HEK293 (cell line): ENCODE measurements at regions not wholly inside any gene's neighbourhood (a gene's known extent, or its start where the extent isn't known, plus 50 kb on each side); places are given as distances from the start of the nearest gene placed in this dataset.

Source experiments
- CTCF ChIA-PET: fragments of 350-600 bp; formaldehyde crosslinking; extraction: SDS; loops from one replicate; lab custom pipeline; 2021; ENCODE audit warnings: antibody characterized with exemption; lab: Yijun Ruan, JAX
- POLR2A ChIA-PET: fragments of 300-600 bp; formaldehyde crosslinking; extraction: SDS; loops from one replicate; lab custom pipeline; 2020; ENCODE audit warnings: antibody characterized with exemption, inconsistent platforms; lab: Yijun Ruan, JAX
- H3K27ac ChIP-seq: fragments of 200-500 bp; sonication (Bioruptor generic); 2 replicates; pipeline ENCODE4 v1.5.1; 2014; ENCODE audit warnings: low read depth, low read length, control low read depth, inconsistent platforms; ENCODE audit errors: extremely low read depth
- H3K36me3 ChIP-seq, 2 experiments: fragments of 200-500 bp in 1 of 2; sonication (Bioruptor generic) in 1 of 2; 1 replicate in 1 of 2; 2 replicates in 1 of 2; pipeline ENCODE4 v1.5.1; 2014 to 2017; ENCODE audit warnings: inconsistent platforms in 2 of 2, low read length in 2 of 2; ENCODE audit not compliant: control insufficient read depth in 2 of 2, insufficient read depth in 1 of 2
- H3K4me1 ChIP-seq: fragments of 200-500 bp; sonication (Bioruptor generic); 2 replicates; pipeline ENCODE4 v1.5.1; 2014; ENCODE audit warnings: mild to moderate bottlenecking, low read length, inconsistent platforms; ENCODE audit not compliant: control insufficient read depth, insufficient read depth
- H3K4me3 ChIP-seq: 2 replicates; pipeline ENCODE4 v1.5.1; 2011; ENCODE audit warnings: low read depth, mild to moderate bottlenecking, control low read depth, low read length, moderate library complexity
- H3K9me3 ChIP-seq: fragments of 200-500 bp; sonication (Bioruptor generic); 2 replicates; pipeline ENCODE4 v1.5.1; 2014; ENCODE audit warnings: low read depth, low read length, inconsistent platforms; ENCODE audit not compliant: control insufficient read depth, insufficient read depth
- BCL11A ChIP-seq: fragments of 450-650 bp; formaldehyde crosslinking; IDR thresholded peaks from 2 replicates; pipeline ENCODE4 v1.5.1; 2016; ENCODE audit warnings: low read depth, missing biosample characterization, missing genetic modification characterization
- GLI2 ChIP-seq: fragments of 450-650 bp; formaldehyde crosslinking; IDR thresholded peaks from 2 replicates; pipeline ENCODE4; 2017; ENCODE audit warnings: missing biosample characterization, missing genetic modification characterization, low read depth, borderline replicate concordance
- KLF10 ChIP-seq: fragments of 450-650 bp; IDR thresholded peaks from 2 replicates; pipeline ENCODE4 v1.5.1; 2018; ENCODE audit warnings: missing biosample characterization, mild to moderate bottlenecking, missing genetic modification characterization
- REPIN1 ChIP-seq: fragments of 450-650 bp; formaldehyde crosslinking; IDR thresholded peaks from 2 replicates; pipeline ENCODE4 v1.5.1; 2017; ENCODE audit warnings: missing biosample characterization, missing genetic modification characterization, low read depth
- WT1 ChIP-seq: fragments of 450-650 bp; formaldehyde crosslinking; IDR thresholded peaks from 2 replicates; pipeline ENCODE4 v1.5.1; 2016; ENCODE audit warnings: missing biosample characterization, missing genetic modification characterization
- ZNF10 ChIP-seq: fragments of 450-650 bp; formaldehyde crosslinking; IDR thresholded peaks from 2 replicates; pipeline ENCODE4 v1.5.1; 2017; ENCODE audit warnings: missing biosample characterization, missing genetic modification characterization
- ZNF274 ChIP-seq, 2 experiments: fragments of 200-500 bp in 1 of 2; fragments of 450-650 bp in 1 of 2; sonication (Bioruptor generic) in 1 of 2; formaldehyde crosslinking in 1 of 2; IDR thresholded peaks; 2 replicates each; pipeline versions ENCODE4 v1.5.1 to v1.6.1; 2014 to 2016; ENCODE audit warnings: borderline replicate concordance in 1 of 2, inconsistent platforms in 1 of 2, low read length in 1 of 2, missing biosample characterization in 1 of 2, missing genetic modification characterization in 1 of 2
- ZNF341 ChIP-seq: fragments of 450-650 bp; formaldehyde crosslinking; IDR thresholded peaks from 2 replicates; pipeline ENCODE4; 2016; ENCODE audit warnings: low read depth, missing biosample characterization, missing genetic modification characterization
- ZNF426 ChIP-seq: fragments of 450-650 bp; formaldehyde crosslinking; IDR thresholded peaks from 2 replicates; pipeline ENCODE4 v1.5.1; 2017; ENCODE audit warnings: missing biosample characterization, missing genetic modification characterization, mild to moderate bottlenecking, inconsistent platforms, moderate library complexity
- ZNF548 ChIP-seq: fragments of 450-650 bp; formaldehyde crosslinking; IDR thresholded peaks from 2 replicates; pipeline ENCODE4 v1.5.1; 2016; ENCODE audit warnings: missing biosample characterization, missing genetic modification characterization
- ZNF610 ChIP-seq: fragments of 450-650 bp; formaldehyde crosslinking; IDR thresholded peaks from 2 replicates; pipeline ENCODE4 v1.5.1; 2016; ENCODE audit warnings: missing biosample characterization, missing genetic modification characterization, borderline replicate concordance
- ZNF658 ChIP-seq: fragments of 450-650 bp; formaldehyde crosslinking; IDR thresholded peaks from 2 replicates; pipeline ENCODE4; 2016; ENCODE audit warnings: missing biosample characterization, missing genetic modification characterization
- ZNF776 ChIP-seq: fragments of 450-650 bp; formaldehyde crosslinking; IDR thresholded peaks from 2 replicates; pipeline ENCODE4 v1.5.0; 2017; ENCODE audit warnings: missing biosample characterization, missing genetic modification characterization, borderline replicate concordance
- ZSCAN16 ChIP-seq: fragments of 450-650 bp; formaldehyde crosslinking; IDR thresholded peaks from 2 replicates; pipeline ENCODE4 v1.5.1; 2016; ENCODE audit warnings: missing biosample characterization, missing genetic modification characterization
- TF ChIP-seq, protein P1 (sequence below): fragments of 450-650 bp; IDR thresholded peaks from 2 replicates; pipeline ENCODE4 v1.5.1; 2018; ENCODE audit warnings: missing biosample characterization, mild to moderate bottlenecking, missing genetic modification characterization
- TF ChIP-seq, protein P2 (sequence below): fragments of 450-650 bp; formaldehyde crosslinking; IDR thresholded peaks from 2 replicates; pipeline ENCODE4 v1.5.1; 2016; ENCODE audit warnings: missing biosample characterization, missing genetic modification characterization
- TF ChIP-seq, protein P3 (sequence below): fragments of 450-650 bp; formaldehyde crosslinking; IDR thresholded peaks from 2 replicates; pipeline ENCODE4 v1.5.1; 2017; ENCODE audit warnings: missing biosample characterization, missing genetic modification characterization
- TF ChIP-seq, protein P4 (sequence below): fragments of 450-650 bp; formaldehyde crosslinking; IDR thresholded peaks from 2 replicates; pipeline ENCODE4 v1.5.1; 2016; ENCODE audit warnings: missing biosample characterization, missing genetic modification characterization
- TF ChIP-seq, protein P5 (sequence below): fragments of 450-650 bp; formaldehyde crosslinking; IDR thresholded peaks from 2 replicates; pipeline ENCODE4 v1.5.1; 2017; ENCODE audit warnings: missing biosample characterization, missing genetic modification characterization
- TF ChIP-seq, protein P6 (sequence below): fragments of 450-650 bp; formaldehyde crosslinking; IDR thresholded peaks from 2 replicates; pipeline ENCODE4 v1.5.1; 2016; ENCODE audit warnings: missing biosample characterization, missing genetic modification characterization
- TF ChIP-seq, protein P7 (sequence below): fragments of 450-650 bp; formaldehyde crosslinking; IDR thresholded peaks from 2 replicates; pipeline ENCODE4 v1.5.1; 2016; ENCODE audit warnings: missing biosample characterization, missing genetic modification characterization

DNA sequence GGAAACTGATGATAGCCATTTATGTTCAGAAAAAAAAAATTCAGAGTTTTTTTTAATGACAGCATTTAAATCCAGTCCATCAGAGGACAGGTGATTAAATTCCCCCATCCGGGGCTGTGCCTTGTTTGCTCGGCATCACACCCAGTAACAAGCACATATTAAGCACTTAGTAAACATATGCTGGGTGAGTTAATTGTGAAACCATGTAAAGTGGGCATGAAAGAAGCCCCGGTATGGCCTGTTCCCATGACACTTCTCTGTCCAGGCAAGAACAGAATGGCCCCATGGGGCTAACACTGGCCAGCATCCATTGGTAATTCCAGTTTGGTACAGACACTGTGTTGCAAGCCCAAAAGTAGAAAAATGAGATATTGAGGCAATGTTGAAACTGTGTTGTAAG, 220.8 kb upstream of the RNF32 start (continued):
- TF ChIP-seq, protein P1, sequence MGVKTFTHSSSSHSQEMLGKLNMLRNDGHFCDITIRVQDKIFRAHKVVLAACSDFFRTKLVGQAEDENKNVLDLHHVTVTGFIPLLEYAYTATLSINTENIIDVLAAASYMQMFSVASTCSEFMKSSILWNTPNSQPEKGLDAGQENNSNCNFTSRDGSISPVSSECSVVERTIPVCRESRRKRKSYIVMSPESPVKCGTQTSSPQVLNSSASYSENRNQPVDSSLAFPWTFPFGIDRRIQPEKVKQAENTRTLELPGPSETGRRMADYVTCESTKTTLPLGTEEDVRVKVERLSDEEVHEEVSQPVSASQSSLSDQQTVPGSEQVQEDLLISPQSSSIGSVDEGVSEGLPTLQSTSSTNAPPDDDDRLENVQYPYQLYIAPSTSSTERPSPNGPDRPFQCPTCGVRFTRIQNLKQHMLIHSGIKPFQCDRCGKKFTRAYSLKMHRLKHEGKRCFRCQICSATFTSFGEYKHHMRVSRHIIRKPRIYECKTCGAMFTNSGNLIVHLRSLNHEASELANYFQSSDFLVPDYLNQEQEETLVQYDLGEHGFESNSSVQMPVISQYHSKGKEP (tag by site-specific recombination), result no peak
- no peak for TF ChIP-seq BCL11A (tag by site-specific recombination)
- TF ChIP-seq, protein P2, sequence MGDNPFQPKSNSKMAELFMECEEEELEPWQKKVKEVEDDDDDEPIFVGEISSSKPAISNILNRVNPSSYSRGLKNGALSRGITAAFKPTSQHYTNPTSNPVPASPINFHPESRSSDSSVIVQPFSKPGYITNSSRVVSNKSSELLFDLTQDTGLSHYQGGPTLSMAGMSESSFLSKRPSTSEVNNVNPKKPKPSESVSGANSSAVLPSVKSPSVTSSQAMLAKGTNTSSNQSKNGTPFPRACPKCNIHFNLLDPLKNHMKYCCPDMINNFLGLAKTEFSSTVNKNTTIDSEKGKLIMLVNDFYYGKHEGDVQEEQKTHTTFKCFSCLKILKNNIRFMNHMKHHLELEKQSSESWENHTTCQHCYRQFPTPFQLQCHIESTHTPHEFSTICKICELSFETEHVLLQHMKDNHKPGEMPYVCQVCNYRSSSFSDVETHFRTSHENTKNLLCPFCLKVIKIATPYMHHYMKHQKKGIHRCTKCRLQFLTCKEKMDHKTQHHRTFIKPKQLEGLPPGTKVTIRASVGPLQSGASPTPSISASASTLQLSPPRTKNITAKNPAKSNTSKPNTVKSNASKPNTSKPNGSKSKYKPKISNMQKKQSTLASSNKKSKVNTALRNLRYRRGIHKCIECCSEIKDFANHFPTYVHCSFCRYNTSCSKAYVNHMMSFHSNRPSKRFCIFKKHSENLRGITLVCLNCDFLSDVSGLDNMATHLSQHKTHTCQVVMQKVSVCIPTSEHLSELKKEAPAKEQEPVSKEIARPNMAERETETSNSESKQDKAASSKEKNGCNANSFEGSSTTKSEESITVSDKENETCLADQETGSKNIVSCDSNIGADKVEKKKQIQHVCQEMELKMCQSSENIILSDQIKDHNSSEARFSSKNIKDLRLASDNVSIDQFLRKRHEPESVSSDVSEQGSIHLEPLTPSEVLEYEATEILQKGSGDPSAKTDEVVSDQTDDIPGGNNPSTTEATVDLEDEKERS (tag by site-specific recombination), result no peak
- no peak for TF ChIP-seq ZNF658 (tag by site-specific recombination)
- TF ChIP-seq ZSCAN16 (tag by site-specific recombination), result no peak
- TF ChIP-seq, protein P3, sequence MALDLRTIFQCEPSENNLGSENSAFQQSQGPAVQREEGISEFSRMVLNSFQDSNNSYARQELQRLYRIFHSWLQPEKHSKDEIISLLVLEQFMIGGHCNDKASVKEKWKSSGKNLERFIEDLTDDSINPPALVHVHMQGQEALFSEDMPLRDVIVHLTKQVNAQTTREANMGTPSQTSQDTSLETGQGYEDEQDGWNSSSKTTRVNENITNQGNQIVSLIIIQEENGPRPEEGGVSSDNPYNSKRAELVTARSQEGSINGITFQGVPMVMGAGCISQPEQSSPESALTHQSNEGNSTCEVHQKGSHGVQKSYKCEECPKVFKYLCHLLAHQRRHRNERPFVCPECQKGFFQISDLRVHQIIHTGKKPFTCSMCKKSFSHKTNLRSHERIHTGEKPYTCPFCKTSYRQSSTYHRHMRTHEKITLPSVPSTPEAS, result no peak
- no peak for TF ChIP-seq GLI2 (tag by site-specific recombination)
- TF ChIP-seq REPIN1 (tag by site-specific recombination), result no peak
- TF ChIP-seq ZNF274 (IDR thresholded peaks at IDR 0.05; ENCODE audit: low read length), result no peak
- no peak for TF ChIP-seq ZNF274 (tag by site-specific recombination; IDR thresholded peaks at IDR 0.05; ENCODE audit: borderline replicate concordance)

DNA sequence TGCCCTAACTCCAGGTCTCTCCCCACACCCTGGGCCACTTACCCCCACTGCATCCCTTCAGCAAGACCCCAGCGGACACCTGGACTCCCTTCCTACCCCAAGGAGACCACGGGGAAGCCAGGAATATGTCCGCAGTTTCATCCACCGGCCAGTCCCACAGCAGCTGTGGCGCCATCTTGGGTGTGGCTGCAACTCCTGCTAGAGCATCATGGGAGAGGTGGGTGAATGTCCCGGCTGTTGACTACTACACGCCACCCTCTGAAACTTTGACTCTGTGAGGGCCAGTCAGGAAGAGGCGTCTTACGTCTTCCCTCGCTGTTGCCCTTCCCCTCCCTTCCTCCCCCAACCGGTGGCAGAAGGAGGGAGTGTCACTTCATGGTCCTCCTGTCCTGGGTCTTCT, 238.3 kb upstream of the RNF32 start:
- TF ChIP-seq, protein P4, sequence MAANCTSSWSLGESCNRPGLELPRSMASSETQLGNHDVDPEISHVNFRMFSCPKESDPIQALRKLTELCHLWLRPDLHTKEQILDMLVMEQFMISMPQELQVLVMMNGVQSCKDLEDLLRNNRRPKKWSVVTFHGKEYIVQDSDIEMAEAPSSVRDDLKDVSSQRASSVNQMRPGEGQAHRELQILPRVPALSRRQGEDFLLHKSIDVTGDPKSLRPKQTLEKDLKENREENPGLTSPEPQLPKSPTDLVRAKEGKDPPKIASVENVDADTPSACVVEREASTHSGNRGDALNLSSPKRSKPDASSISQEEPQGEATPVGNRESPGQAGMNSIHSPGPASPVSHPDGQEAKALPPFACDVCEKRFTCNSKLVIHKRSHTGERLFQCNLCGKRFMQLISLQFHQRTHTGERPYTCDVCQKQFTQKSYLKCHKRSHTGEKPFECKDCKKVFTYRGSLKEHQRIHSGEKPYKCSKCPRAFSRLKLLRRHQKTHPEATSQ, result no peak
- TF ChIP-seq KLF10 (tag by site-specific recombination) (no peak), ZNF341 (tag by site-specific recombination) (no peak), ZNF10 (tag by site-specific recombination) (no peak), WT1 (tag by site-specific recombination) (no peak), ZNF776 (tag by site-specific recombination) (no peak), ZNF548 (tag by site-specific recombination) (no peak), ZNF426 (tag by site-specific recombination) (no peak), ZNF610 (tag by site-specific recombination) (no peak)
- TF ChIP-seq, protein P5, sequence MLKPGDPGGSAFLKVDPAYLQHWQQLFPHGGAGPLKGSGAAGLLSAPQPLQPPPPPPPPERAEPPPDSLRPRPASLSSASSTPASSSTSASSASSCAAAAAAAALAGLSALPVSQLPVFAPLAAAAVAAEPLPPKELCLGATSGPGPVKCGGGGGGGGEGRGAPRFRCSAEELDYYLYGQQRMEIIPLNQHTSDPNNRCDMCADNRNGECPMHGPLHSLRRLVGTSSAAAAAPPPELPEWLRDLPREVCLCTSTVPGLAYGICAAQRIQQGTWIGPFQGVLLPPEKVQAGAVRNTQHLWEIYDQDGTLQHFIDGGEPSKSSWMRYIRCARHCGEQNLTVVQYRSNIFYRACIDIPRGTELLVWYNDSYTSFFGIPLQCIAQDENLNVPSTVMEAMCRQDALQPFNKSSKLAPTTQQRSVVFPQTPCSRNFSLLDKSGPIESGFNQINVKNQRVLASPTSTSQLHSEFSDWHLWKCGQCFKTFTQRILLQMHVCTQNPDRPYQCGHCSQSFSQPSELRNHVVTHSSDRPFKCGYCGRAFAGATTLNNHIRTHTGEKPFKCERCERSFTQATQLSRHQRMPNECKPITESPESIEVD, result no peak
- TF ChIP-seq, protein P6, sequence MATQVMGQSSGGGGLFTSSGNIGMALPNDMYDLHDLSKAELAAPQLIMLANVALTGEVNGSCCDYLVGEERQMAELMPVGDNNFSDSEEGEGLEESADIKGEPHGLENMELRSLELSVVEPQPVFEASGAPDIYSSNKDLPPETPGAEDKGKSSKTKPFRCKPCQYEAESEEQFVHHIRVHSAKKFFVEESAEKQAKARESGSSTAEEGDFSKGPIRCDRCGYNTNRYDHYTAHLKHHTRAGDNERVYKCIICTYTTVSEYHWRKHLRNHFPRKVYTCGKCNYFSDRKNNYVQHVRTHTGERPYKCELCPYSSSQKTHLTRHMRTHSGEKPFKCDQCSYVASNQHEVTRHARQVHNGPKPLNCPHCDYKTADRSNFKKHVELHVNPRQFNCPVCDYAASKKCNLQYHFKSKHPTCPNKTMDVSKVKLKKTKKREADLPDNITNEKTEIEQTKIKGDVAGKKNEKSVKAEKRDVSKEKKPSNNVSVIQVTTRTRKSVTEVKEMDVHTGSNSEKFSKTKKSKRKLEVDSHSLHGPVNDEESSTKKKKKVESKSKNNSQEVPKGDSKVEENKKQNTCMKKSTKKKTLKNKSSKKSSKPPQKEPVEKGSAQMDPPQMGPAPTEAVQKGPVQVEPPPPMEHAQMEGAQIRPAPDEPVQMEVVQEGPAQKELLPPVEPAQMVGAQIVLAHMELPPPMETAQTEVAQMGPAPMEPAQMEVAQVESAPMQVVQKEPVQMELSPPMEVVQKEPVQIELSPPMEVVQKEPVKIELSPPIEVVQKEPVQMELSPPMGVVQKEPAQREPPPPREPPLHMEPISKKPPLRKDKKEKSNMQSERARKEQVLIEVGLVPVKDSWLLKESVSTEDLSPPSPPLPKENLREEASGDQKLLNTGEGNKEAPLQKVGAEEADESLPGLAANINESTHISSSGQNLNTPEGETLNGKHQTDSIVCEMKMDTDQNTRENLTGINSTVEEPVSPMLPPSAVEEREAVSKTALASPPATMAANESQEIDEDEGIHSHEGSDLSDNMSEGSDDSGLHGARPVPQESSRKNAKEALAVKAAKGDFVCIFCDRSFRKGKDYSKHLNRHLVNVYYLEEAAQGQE (tag by site-specific recombination), result no peak
- TF ChIP-seq, protein P7, sequence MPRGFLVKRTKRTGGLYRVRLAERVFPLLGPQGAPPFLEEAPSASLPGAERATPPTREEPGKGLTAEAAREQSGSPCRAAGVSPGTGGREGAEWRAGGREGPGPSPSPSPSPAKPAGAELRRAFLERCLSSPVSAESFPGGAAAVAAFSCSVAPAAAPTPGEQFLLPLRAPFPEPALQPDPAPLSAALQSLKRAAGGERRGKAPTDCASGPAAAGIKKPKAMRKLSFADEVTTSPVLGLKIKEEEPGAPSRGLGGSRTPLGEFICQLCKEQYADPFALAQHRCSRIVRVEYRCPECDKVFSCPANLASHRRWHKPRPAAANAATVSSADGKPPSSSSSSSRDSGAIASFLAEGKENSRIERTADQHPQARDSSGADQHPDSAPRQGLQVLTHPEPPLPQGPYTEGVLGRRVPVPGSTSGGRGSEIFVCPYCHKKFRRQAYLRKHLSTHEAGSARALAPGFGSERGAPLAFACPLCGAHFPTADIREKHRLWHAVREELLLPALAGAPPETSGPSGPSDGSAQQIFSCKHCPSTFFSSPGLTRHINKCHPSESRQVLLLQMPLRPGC (tag by site-specific recombination), result no peak
- CTCF ChIA-PET, result no interaction called here

More for the DNA sequence above, 238.3 kb upstream of the RNF32 start:
- Histone ChIP-seq H3K36me3 (no peaks in the 10 kb centered on the region), H3K4me3 (no peak overlapping the region), H3K4me1 (no peaks in the 10 kb centered on the region), H3K9me3 (no peaks in the 10 kb centered on the region), H3K27ac (no peak overlapping the region)
- POLR2A ChIA-PET, result no interaction called here
